Stimulated activated naive CD8-positive, alpha-beta T cell treated with anti-CD3 and anti-CD28 coated beads, Interleukin-15, amount 100 ng/mL, for 72 hours (primary cell): ENCODE measurements at regions not wholly inside any gene's neighbourhood (a gene's known extent, or its start where the extent isn't known, plus 50 kb on each side); places are given as distances from the start of the nearest gene placed in this dataset.
"Not testable (repeated sequence)": the region's sequence is repeated elsewhere in the genome, so short reads cannot be mapped to it uniquely, and the experiment has no call there.

Experiments
- ATAC-seq: fragments of 150-1000 bp; cut with Tn5 transposase; 2 replicates; pipeline ENCODE4 v1.10.0; 2021; ENCODE audit warnings: mild to moderate bottlenecking, moderate library complexity
- DNase-seq, 2 donors: peaks; one replicate each; pipeline ENCODE4 v3.0.0; 2021 to 2022
- H3K27ac Mint-ChIP-seq, 2 donors: one replicate each; pipeline ENCODE4 v1.8.0; 2022; ENCODE audit warnings: mild to moderate bottlenecking in 2 of 2, mixed read lengths in 2 of 2, moderate library complexity in 2 of 2
- H3K27me3 Mint-ChIP-seq: one replicate; pipeline ENCODE4 v1.8.0; 2022; ENCODE audit warnings: mixed read lengths
- H3K4me1 Mint-ChIP-seq: one replicate; pipeline ENCODE4 v1.8.0; 2022; ENCODE audit warnings: mild to moderate bottlenecking, mixed read lengths
- H3K4me3 Mint-ChIP-seq, 2 donors: one replicate each; pipeline ENCODE4 v1.8.0; 2022; ENCODE audit warnings: mild to moderate bottlenecking in 2 of 2, mixed read lengths in 2 of 2, moderate library complexity in 1 of 2
- H3K9me3 Mint-ChIP-seq, 2 donors: one replicate each; pipeline ENCODE4 v1.8.0; 2022; ENCODE audit warnings: mixed read lengths in 2 of 2

GRCh38 chr1:229710746-229711145, 84.7 kb downstream of the URB2 start:
- H3K4me1 Mint-ChIP-seq = no peaks in the 10 kb centered on the region
- no peak for ATAC-seq
- peaks cover 0 to 13% of the 10 kb centered on the region in 2 donors for H3K9me3 Mint-ChIP-seq
- DNase-seq = no peak
- peaks cover 17% of the 10 kb centered on the region for H3K27me3 Mint-ChIP-seq
- no peak overlapping the region for H3K4me3 Mint-ChIP-seq
- H3K27ac Mint-ChIP-seq = no peak overlapping the region

- no peaks in the 10 kb centered on the region for H3K4me1 Mint-ChIP-seq
- DNase-seq (no peak), ATAC-seq (no peak)
- no peak overlapping the region for H3K4me3 Mint-ChIP-seq
- H3K9me3 Mint-ChIP-seq = no peaks in the 10 kb centered on the region
- peaks cover 11% of the 10 kb centered on the region for H3K27me3 Mint-ChIP-seq
- H3K27ac Mint-ChIP-seq = peak overlapping the region in 1 of 2 donors; percentile 82
These were observed 88.3 kb downstream of the URB2 start for GRCh38 chr1:229714306-229714705.

- ATAC-seq (no peak), DNase-seq (no peak)
These were observed 89.0 kb downstream of the URB2 start for GRCh38 chr1:229714964-229715603.

GRCh38 chr1:229716069-229716468, 90.0 kb downstream of the URB2 start:
- no peak for ATAC-seq
- Mint-ChIP-seq H3K27ac (no peak overlapping the region), H3K4me3 (no peak overlapping the region), H3K27me3 (no peaks in the 10 kb centered on the region), H3K4me1 (no peaks in the 10 kb centered on the region), H3K9me3 (peaks cover 0 to 5% of the 10 kb centered on the region in 2 donors)
- DNase-seq = no peak

More at GRCh38 chr1:229714964-229715603, 89.0 kb downstream of the URB2 start:
- Mint-ChIP-seq H3K4me1 (no peaks in the 10 kb centered on the region), H3K27me3 (peaks cover 8% of the 10 kb centered on the region), H3K4me3 (no peak overlapping the region), H3K9me3 (peaks cover 0 to 5% of the 10 kb centered on the region in 2 donors), H3K27ac (peak overlapping the region in 1 of 2 donors; percentile 12)

GRCh38 chr1:229716704-229717103, 90.7 kb downstream of the URB2 start:
- Mint-ChIP-seq H3K9me3 (peaks cover 0 to 5% of the 10 kb centered on the region in 2 donors), H3K27ac (no peak overlapping the region), H3K4me3 (no peak overlapping the region), H3K4me1 (no peaks in the 10 kb centered on the region), H3K27me3 (no peaks in the 10 kb centered on the region)
- ATAC-seq (no peak), DNase-seq (no peak)

- Mint-ChIP-seq H3K9me3 (peaks cover 0 to 5% of the 10 kb centered on the region in 2 donors), H3K4me3 (no peak overlapping the region), H3K4me1 (no peaks in the 10 kb centered on the region), H3K27me3 (no peaks in the 10 kb centered on the region), H3K27ac (no peak overlapping the region)
- DNase-seq = no peak
- no peak for ATAC-seq
These were observed 91.9 kb downstream of the URB2 start for GRCh38 chr1:229717786-229718576.

GRCh38 chr1:229726061-229726460, 100.0 kb downstream of the URB2 start:
- Mint-ChIP-seq H3K4me1 (no peaks in the 10 kb centered on the region), H3K27ac (no peak overlapping the region), H3K9me3 (no peaks in the 10 kb centered on the region), H3K27me3 (no peaks in the 10 kb centered on the region), H3K4me3 (no peak overlapping the region)
- ATAC-seq (no peak), DNase-seq (no peak)

GRCh38 chr1:229729916-229730315, 103.9 kb downstream of the URB2 start:
- no peak for DNase-seq
- Mint-ChIP-seq H3K4me1 (no peaks in the 10 kb centered on the region), H3K27ac (no peak overlapping the region), H3K4me3 (no peak overlapping the region), H3K9me3 (no peaks in the 10 kb centered on the region), H3K27me3 (peaks cover 7% of the 10 kb centered on the region)
- no peak for ATAC-seq

- Mint-ChIP-seq H3K27ac (no peak overlapping the region), H3K9me3 (no peaks in the 10 kb centered on the region), H3K27me3 (peaks cover 7% of the 10 kb centered on the region), H3K4me3 (no peak overlapping the region), H3K4me1 (no peaks in the 10 kb centered on the region)
- DNase-seq (no peak), ATAC-seq (no peak)
These were observed 104.5 kb downstream of the URB2 start for GRCh38 chr1:229730573-229730972.

- Mint-ChIP-seq H3K9me3 (peaks cover 4 to 6% of the 10 kb centered on the region in 2 donors), H3K4me1 (no peaks in the 10 kb centered on the region), H3K4me3 (no peak overlapping the region), H3K27me3 (peaks cover 7% of the 10 kb centered on the region), H3K27ac (no peak overlapping the region)
- ATAC-seq (no peak), DNase-seq (no peak)
These were observed 106.0 kb downstream of the URB2 start for GRCh38 chr1:229732061-229732460.

- H3K4me3 Mint-ChIP-seq = no peak overlapping the region
- peaks cover 7% of the 10 kb centered on the region for H3K27me3 Mint-ChIP-seq
- peaks cover 20% of the 10 kb centered on the region for H3K4me1 Mint-ChIP-seq
- DNase-seq (no peak), ATAC-seq (no peak)
- H3K27ac Mint-ChIP-seq = no peak overlapping the region
- H3K9me3 Mint-ChIP-seq = peaks cover 13 to 17% of the 10 kb centered on the region in 2 donors
These were observed 110.3 kb downstream of the URB2 start for GRCh38 chr1:229736376-229736775.

GRCh38 chr1:229742614-229743013, 116.6 kb downstream of the URB2 start:
- not testable (repeated sequence) for ATAC-seq, H3K27ac Mint-ChIP-seq, H3K4me3 Mint-ChIP-seq, DNase-seq
- peaks cover 20% of the 10 kb centered on the region for H3K4me1 Mint-ChIP-seq
- H3K9me3 Mint-ChIP-seq = peaks cover 19 to 39% of the 10 kb centered on the region in 2 donors
- peaks cover 38% of the 10 kb centered on the region for H3K27me3 Mint-ChIP-seq

- Mint-ChIP-seq H3K9me3 (peaks cover 6 to 8% of the 10 kb centered on the region in 2 donors), H3K4me3 (no peak overlapping the region), H3K4me1 (peaks cover 10% of the 10 kb centered on the region), H3K27me3 (peaks cover 16% of the 10 kb centered on the region), H3K27ac (no peak overlapping the region)
- no peak for DNase-seq
- ATAC-seq = no peak
These were observed 123.9 kb downstream of the URB2 start for GRCh38 chr1:229749992-229750391.

- Mint-ChIP-seq H3K27ac (no peak overlapping the region), H3K4me3 (no peak overlapping the region), H3K27me3 (peaks cover 3% of the 10 kb centered on the region), H3K4me1 (peaks cover 10% of the 10 kb centered on the region), H3K9me3 (peaks cover 0 to 2% of the 10 kb centered on the region in 2 donors)
- DNase-seq (no peak), ATAC-seq (no peak)
These were observed 125.6 kb downstream of the URB2 start for GRCh38 chr1:229751610-229752009.

GRCh38 chr1:229752679-229753078, 126.6 kb downstream of the URB2 start:
- ATAC-seq = no peak
- no peak overlapping the region for H3K27ac Mint-ChIP-seq
- peaks cover 10% of the 10 kb centered on the region for H3K4me1 Mint-ChIP-seq
- no peaks in the 10 kb centered on the region for H3K9me3 Mint-ChIP-seq
- H3K27me3 Mint-ChIP-seq = no peaks in the 10 kb centered on the region
- no peak overlapping the region for H3K4me3 Mint-ChIP-seq
- no peak for DNase-seq
